ENCODE measurements at regions not wholly inside any gene's neighbourhood (a gene's known extent, or its start where the extent isn't known, plus 50 kb on each side); places are given as distances from the start of the nearest gene placed in this dataset.
"Not testable (repeated sequence)": the region's sequence is repeated elsewhere in the genome, so short reads cannot be mapped to it uniquely, and the experiment has no call there.

DNA sequence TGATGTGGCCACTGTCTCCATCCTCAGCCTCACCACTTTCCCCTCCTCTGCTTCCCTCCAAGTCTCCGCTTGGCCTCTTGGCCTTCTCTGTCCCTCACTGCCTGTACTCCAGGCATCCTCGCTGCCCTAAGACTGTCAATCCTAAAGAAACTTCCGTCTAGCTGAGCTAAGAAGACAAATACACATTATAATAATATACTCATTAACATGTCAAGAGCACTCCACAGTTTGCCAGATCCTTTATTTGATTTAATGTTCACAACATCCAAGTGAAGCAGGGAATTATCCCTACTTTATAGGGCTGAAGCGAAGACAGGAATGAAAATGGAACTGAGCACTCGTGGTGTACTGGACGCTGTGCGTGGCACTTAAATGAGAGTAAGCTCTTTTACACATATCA is 72.4 kb upstream of the SLC22A23 start:
- Histone ChIP-seq H3K27me3 (ENCODE audit: insufficient read depth) (peaks cover 16% of the 10 kb centered on the region; the same call in 1 of the 2 replicates), H3K4me3 (ENCODE audit: low read depth in 2 of 2, low read length in 1 of 2) (no peak overlapping the region), H3K9me2 (no peaks in the 10 kb centered on the region), H3K9me3 (no peaks in the 10 kb centered on the region), H4K20me1 (ENCODE audit: insufficient read depth) (no peaks in the 10 kb centered on the region), H2AFZ (ENCODE audit: low read depth) (no peak overlapping the region), H3F3A (replicated peaks; ENCODE audit: insufficient read depth) (no peaks in the 10 kb centered on the region), H3K27ac (ENCODE audit: low read depth in 2 of 2, low read length in 1 of 2) (no peak overlapping the region), H3K79me2 (ENCODE audit: insufficient read depth) (no peaks in the 10 kb centered on the region), H3K4me1 (ENCODE audit: control insufficient read depth in 1 of 2, insufficient read depth in 2 of 2, low read depth in 1 of 2, low read length in 1 of 2) (no peaks in the 10 kb centered on the region), H3K4me2 (no peak overlapping the region), H3K36me3 (replicated peaks in 1 of 2; ENCODE audit: control insufficient read depth in 1 of 2, insufficient read depth in 2 of 2, low read length in 1 of 2) (no peaks in the 10 kb centered on the region), H3K9ac (no peak overlapping the region)
- TF ChIP-seq YY1 (IDR thresholded peaks at IDR 0.05; ENCODE audit: low read depth) (no peak), GABPA (IDR thresholded peaks at IDR 0.05; ENCODE audit: low read depth) (no peak)
- 39% methylated on average over 7 of the region's 7 CpGs for WGBS (ENCODE audit: low lambda C conversion rate)
- ChIA-PET CTCF (no interaction called here), POLR2A (no interaction called here)
- DNase-seq, result no peak

DNA sequence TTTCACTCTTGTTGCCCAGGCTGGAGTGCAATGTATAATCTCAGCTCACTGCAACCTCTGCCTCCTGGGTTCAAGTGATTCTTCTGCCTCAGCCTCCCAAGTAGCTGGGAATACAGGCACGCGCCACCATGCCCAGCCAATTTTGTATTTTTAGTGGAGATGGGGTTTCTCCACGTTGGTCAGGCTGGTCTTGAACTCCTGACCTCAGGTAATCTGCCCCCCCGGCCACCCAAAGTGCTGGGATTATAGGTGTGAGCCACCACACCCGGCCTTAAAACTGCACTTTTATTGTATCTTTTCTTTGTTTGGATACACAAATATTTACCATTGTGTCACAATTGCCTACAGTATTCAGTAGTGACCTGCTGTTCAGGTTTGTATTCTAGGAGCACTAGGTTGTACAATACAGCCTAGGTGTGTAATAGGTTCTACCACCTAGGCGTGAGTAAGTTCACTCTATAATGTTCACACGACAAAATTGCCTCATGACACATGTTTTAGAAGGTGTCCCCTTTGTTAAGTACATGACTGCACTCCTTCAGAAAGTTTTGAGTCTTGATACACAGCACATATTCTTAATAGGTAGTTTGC is 71.3 kb upstream of the SLC22A23 start:
- 48% methylated on average over 7 of the region's 7 CpGs for WGBS (ENCODE audit: low lambda C conversion rate)
- H3K9me2 ChIP-seq; H3F3A ChIP-seq (replicated peaks; ENCODE audit: insufficient read depth); H4K20me1 ChIP-seq (ENCODE audit: insufficient read depth); DNase-seq; POLR2A ChIA-PET; CTCF ChIA-PET; H3K36me3 ChIP-seq (replicated peaks in 1 of 2; ENCODE audit: control insufficient read depth in 1 of 2, insufficient read depth in 2 of 2, low read length in 1 of 2); H3K4me3 ChIP-seq (ENCODE audit: low read depth in 2 of 2, low read length in 1 of 2); H3K4me2 ChIP-seq; H3K27ac ChIP-seq (ENCODE audit: low read depth in 2 of 2, low read length in 1 of 2); H3K9ac ChIP-seq; H3K4me1 ChIP-seq (ENCODE audit: control insufficient read depth in 1 of 2, insufficient read depth in 2 of 2, low read depth in 1 of 2, low read length in 1 of 2); H3K9me3 ChIP-seq; H2AFZ ChIP-seq (ENCODE audit: low read depth); H3K79me2 ChIP-seq (ENCODE audit: insufficient read depth): not testable (repeated sequence)
- peaks cover 16% of the 10 kb centered on the region; the same call in 1 of the 2 replicates for H3K27me3 ChIP-seq (ENCODE audit: insufficient read depth)

- Histone ChIP-seq H3K36me3 (replicated peaks in 1 of 2; ENCODE audit: control insufficient read depth in 1 of 2, insufficient read depth in 2 of 2, low read length in 1 of 2) (no peaks in the 10 kb centered on the region), H3K4me1 (ENCODE audit: control insufficient read depth in 1 of 2, insufficient read depth in 2 of 2, low read depth in 1 of 2, low read length in 1 of 2) (no peaks in the 10 kb centered on the region), H3K4me3 (ENCODE audit: low read depth in 2 of 2, low read length in 1 of 2) (no peak overlapping the region), H3K79me2 (ENCODE audit: insufficient read depth) (no peaks in the 10 kb centered on the region), H3K27ac (ENCODE audit: low read depth in 2 of 2, low read length in 1 of 2) (no peak overlapping the region), H3K9me3 (no peaks in the 10 kb centered on the region), H3K4me2 (no peak overlapping the region), H3K27me3 (ENCODE audit: insufficient read depth) (peaks cover 13% of the 10 kb centered on the region; the same call in 1 of the 2 replicates), H3K9ac (no peak overlapping the region), H2AFZ (ENCODE audit: low read depth) (no peak overlapping the region), H3K9me2 (no peaks in the 10 kb centered on the region), H4K20me1 (ENCODE audit: insufficient read depth) (no peaks in the 10 kb centered on the region), H3F3A (replicated peaks; ENCODE audit: insufficient read depth) (no peaks in the 10 kb centered on the region)
- no peak for TF ChIP-seq TEAD4 (IDR thresholded peaks at IDR 0.05; ENCODE audit: borderline replicate concordance, insufficient read depth)
- TF ChIP-seq, protein P1, sequence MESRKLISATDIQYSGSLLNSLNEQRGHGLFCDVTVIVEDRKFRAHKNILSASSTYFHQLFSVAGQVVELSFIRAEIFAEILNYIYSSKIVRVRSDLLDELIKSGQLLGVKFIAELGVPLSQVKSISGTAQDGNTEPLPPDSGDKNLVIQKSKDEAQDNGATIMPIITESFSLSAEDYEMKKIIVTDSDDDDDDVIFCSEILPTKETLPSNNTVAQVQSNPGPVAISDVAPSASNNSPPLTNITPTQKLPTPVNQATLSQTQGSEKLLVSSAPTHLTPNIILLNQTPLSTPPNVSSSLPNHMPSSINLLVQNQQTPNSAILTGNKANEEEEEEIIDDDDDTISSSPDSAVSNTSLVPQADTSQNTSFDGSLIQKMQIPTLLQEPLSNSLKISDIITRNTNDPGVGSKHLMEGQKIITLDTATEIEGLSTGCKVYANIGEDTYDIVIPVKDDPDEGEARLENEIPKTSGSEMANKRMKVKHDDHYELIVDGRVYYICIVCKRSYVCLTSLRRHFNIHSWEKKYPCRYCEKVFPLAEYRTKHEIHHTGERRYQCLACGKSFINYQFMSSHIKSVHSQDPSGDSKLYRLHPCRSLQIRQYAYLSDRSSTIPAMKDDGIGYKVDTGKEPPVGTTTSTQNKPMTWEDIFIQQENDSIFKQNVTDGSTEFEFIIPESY (IDR thresholded peaks at IDR 0.05; ENCODE audit: borderline replicate concordance, low read depth), result no peak
- TF ChIP-seq MEF2A (IDR thresholded peaks at IDR 0.05; ENCODE audit: borderline replicate concordance, low read depth), result no peak
- no peak for TF ChIP-seq RFX5 (IDR thresholded peaks at IDR 0.05; ENCODE audit: low read length)
- no peak for TF ChIP-seq CTCF (IDR thresholded peaks at IDR 0.05)
- no peak for TF ChIP-seq RAD21 (IDR thresholded peaks at IDR 0.05; ENCODE audit: low read length)
- no peak for TF ChIP-seq RCOR1 (IDR thresholded peaks at IDR 0.05; ENCODE audit: low read length)
- no peak for TF ChIP-seq YY1 (IDR thresholded peaks at IDR 0.05; ENCODE audit: low read depth)
- ChIA-PET CTCF (no interaction called here), POLR2A (no interaction called here)
- DNase-seq, result no peak
- WGBS (ENCODE audit: low lambda C conversion rate), result 32% methylated on average over 4 of the region's 4 CpGs
Observed at GRCh38 chr6:3527651-3527977, 70.8 kb upstream of the SLC22A23 start.

Data from SK-N-SH (cell line).